GM12878 (cell line): ENCODE measurements at regions not wholly inside any gene's neighbourhood (a gene's known extent, or its start where the extent isn't known, plus 50 kb on each side); places are given as distances from the start of the nearest gene placed in this dataset.

ENCODE experiments used
- CTCF ChIP-seq, 3 experiments: IDR thresholded peaks in 2 of 3; conservative IDR thresholded peaks in 1 of 3; 2 replicates each; pipeline ENCODE4 v1.5.1; 2011; ENCODE audit warnings: low read depth in 3 of 3, low read length in 3 of 3, mild to moderate bottlenecking in 3 of 3, control low read depth in 2 of 3, moderate library complexity in 2 of 3, inconsistent platforms in 1 of 3, mixed read lengths in 1 of 3; ENCODE audit not compliant: control insufficient read depth in 2 of 3, insufficient read depth in 1 of 3; ENCODE audit errors: extremely low read depth in 1 of 3
- E2F8 ChIP-seq: fragments of 450-650 bp; IDR thresholded peaks from 2 replicates; pipeline ENCODE4 v1.6.1; 2018; ENCODE audit warnings: mild to moderate bottlenecking, low read depth, moderate library complexity; ENCODE audit not compliant: partially characterized antibody
- LARP7 ChIP-seq: fragments of 450-650 bp; IDR thresholded peaks from 2 replicates; pipeline ENCODE4 v1.6.1; 2017; ENCODE audit warnings: mild to moderate bottlenecking

- TF ChIP-seq E2F8 (no peak), LARP7 (no peak), CTCF (IDR thresholded peaks at IDR 0.05 in 2 of 3, conservative IDR thresholded peaks at IDR 0.05 in 1 of 3; ENCODE audit: control insufficient read depth in 2 of 3, extremely low read depth in 1 of 3, insufficient read depth in 1 of 3, low read depth in 3 of 3, low read length in 3 of 3) (no peak)
Measured at GRCh38 chr17:62859146-62859545, 51.0 kb upstream of the MARCHF10 start.
